GM23338 (cell line): ENCODE measurements at regions not wholly inside any gene's neighbourhood (a gene's known extent, or its start where the extent isn't known, plus 50 kb on each side); places are given as distances from the start of the nearest gene placed in this dataset.

Experiments
- ATAC-seq: fragments of 200-7000 bp; cut with Tn5 transposase; 3 replicates; pipeline ENCODE4 v1.9.1; 2020
- DNase-seq: peaks from one replicate; pipeline ENCODE4 v3.0.0-alpha.2; 2015; ENCODE audit warnings: low spot score
- H2AFZ ChIP-seq: fragments of 200-600 bp; sonication (generic); 2 replicates; pipeline ENCODE4 v1.8.0; 2016; ENCODE audit warnings: antibody characterized with exemption, mild to moderate bottlenecking, moderate library complexity
- H3F3A ChIP-seq: fragments of 200-600 bp; sonication (generic); replicated peaks from 2 replicates; pipeline ENCODE4 v1.8.0; 2017; ENCODE audit warnings: antibody characterized with exemption, mixed run types, low read depth
- H3K27ac ChIP-seq: fragments of 200-600 bp; sonication (generic); 2 replicates; pipeline ENCODE4 v1.6.1; 2016; ENCODE audit warnings: low read depth
- H3K27me3 ChIP-seq: fragments of 200-600 bp; sonication (generic); 2 replicates; pipeline ENCODE4 v1.8.0; 2016; ENCODE audit warnings: mild to moderate bottlenecking, mixed run types, moderate library complexity; ENCODE audit not compliant: insufficient read depth
- H3K36me3 ChIP-seq: fragments of 200-600 bp; sonication (generic); 2 replicates; pipeline ENCODE4 v1.8.0; 2016; ENCODE audit warnings: mild to moderate bottlenecking; ENCODE audit not compliant: insufficient read depth
- H3K4me1 ChIP-seq: fragments of 200-600 bp; sonication (generic); 2 replicates; pipeline ENCODE4 v1.8.0; 2016; ENCODE audit warnings: mild to moderate bottlenecking, moderate library complexity; ENCODE audit not compliant: insufficient read depth
- H3K4me2 ChIP-seq: fragments of 200-600 bp; sonication (generic); 2 replicates; pipeline ENCODE4 v1.7.1; 2017; ENCODE audit warnings: mixed run types
- H3K4me3 ChIP-seq: fragments of 200-600 bp; sonication (generic); 2 replicates; pipeline ENCODE4 v1.6.1; 2016; ENCODE audit warnings: mixed run types
- H3K79me2 ChIP-seq: fragments of 200-600 bp; sonication (generic); replicated peaks from 2 replicates; pipeline ENCODE4 v1.8.0; 2017; ENCODE audit warnings: mild to moderate bottlenecking; ENCODE audit not compliant: insufficient read depth
- H3K9me2 ChIP-seq: fragments of 200-600 bp; sonication (generic); 2 replicates; pipeline ENCODE4 v1.8.0; 2017; ENCODE audit not compliant: insufficient read depth
- H4K20me1 ChIP-seq: fragments of 200-600 bp; sonication (generic); replicated peaks from 2 replicates; pipeline ENCODE4 v1.8.0; 2017; ENCODE audit warnings: mild to moderate bottlenecking; ENCODE audit not compliant: insufficient read depth
- H3K27ac Mint-ChIP-seq: 2 replicates; pipeline ENCODE4 v1.8.0; 2020; ENCODE audit warnings: inconsistent platforms, mild to moderate bottlenecking, moderate library complexity, mixed read lengths
- H3K27me3 Mint-ChIP-seq: 3 replicates; pipeline ENCODE4 v1.8.0; 2022; ENCODE audit warnings: low read depth, mild to moderate bottlenecking, moderate library complexity, mixed read lengths, inconsistent platforms; ENCODE audit not compliant: insufficient read depth, poor library complexity
- H3K36me3 Mint-ChIP-seq: 3 replicates; pipeline ENCODE4 v1.8.0; 2021; ENCODE audit warnings: low read depth, mild to moderate bottlenecking, inconsistent platforms, moderate library complexity, mixed read lengths
- H3K4me1 Mint-ChIP-seq: 3 replicates; pipeline ENCODE4 v1.8.0; 2020; ENCODE audit warnings: mild to moderate bottlenecking, inconsistent platforms, mixed read lengths
- H3K4me3 Mint-ChIP-seq: 3 replicates; pipeline ENCODE4 v1.8.0; 2021; ENCODE audit warnings: moderate library complexity, mild to moderate bottlenecking, inconsistent platforms, mixed read lengths
- H3K9me3 Mint-ChIP-seq: 3 replicates; pipeline ENCODE4 v1.8.0; 2020; ENCODE audit warnings: moderate library complexity, mild to moderate bottlenecking, inconsistent platforms, mixed read lengths
- ETS1 ChIP-seq: IDR thresholded peaks from 2 replicates; pipeline ENCODE4 v1.6.1; 2016; ENCODE audit warnings: antibody characterized with exemption
- EZH2phosphoT487 ChIP-seq: fragments of 200-600 bp; sonication (generic); IDR thresholded peaks from one replicate; pipeline ENCODE4 v1.8.1; 2018; ENCODE audit warnings: antibody characterized with exemption; ENCODE audit not compliant: unreplicated experiment
- JUNB ChIP-seq: IDR thresholded peaks from one replicate; pipeline ENCODE4 v1.6.1; 2016; ENCODE audit warnings: antibody characterized with exemption; ENCODE audit not compliant: unreplicated experiment
- NANOG ChIP-seq: IDR thresholded peaks from 2 replicates; pipeline ENCODE4 v1.6.1; 2016; ENCODE audit warnings: antibody characterized with exemption, borderline replicate concordance
- POLR2AphosphoS5 ChIP-seq: IDR thresholded peaks from 2 replicates; pipeline ENCODE4 v1.6.1; 2016; ENCODE audit warnings: antibody characterized with exemption, low read depth
- STAT1 ChIP-seq: IDR thresholded peaks from one replicate; pipeline ENCODE4 v1.6.1; 2016; ENCODE audit warnings: antibody characterized with exemption; ENCODE audit not compliant: unreplicated experiment
- ZNF114 ChIP-seq: fragments of 250-450 bp; sonication (Bioruptor Pico); IDR thresholded peaks from 2 replicates; pipeline ENCODE4 v1.5.0; 2020; ENCODE audit warnings: mild to moderate bottlenecking, moderate library complexity
- ZNF331 ChIP-seq: fragments of 250-450 bp; sonication (Bioruptor Pico); IDR thresholded peaks from 2 replicates; pipeline ENCODE4 v1.5.0; 2020; ENCODE audit warnings: low read depth, mild to moderate bottlenecking, moderate library complexity
- ZNF462 ChIP-seq: fragments of 250-450 bp; sonication (Bioruptor Pico); IDR thresholded peaks from 2 replicates; pipeline ENCODE4 v1.5.0; 2020; ENCODE audit warnings: mild to moderate bottlenecking, moderate library complexity

GRCh38 chr11:81036168-81036870 lies 1595.5 kb upstream of the TENM4 start:
- H3K36me3 ChIP-seq: no peaks in the 10 kb centered on the region; the same call in 1 of the 2 replicates
- H3K27ac ChIP-seq: no peak overlapping the region
- H3K27ac Mint-ChIP-seq: no peak overlapping the region
- H3K36me3 Mint-ChIP-seq: peaks cover 27% of the 10 kb centered on the region
- H3K9me3 Mint-ChIP-seq: peaks cover 30% of the 10 kb centered on the region
- ATAC-seq (no peak), DNase-seq (no peak)
- H3K9me2 ChIP-seq: peaks cover 3% of the 10 kb centered on the region; the same call in 1 of the 2 replicates
- H2AFZ ChIP-seq: no peak overlapping the region
- H3K4me1 Mint-ChIP-seq: peaks cover 7% of the 10 kb centered on the region; the same call in 1 of the 3 replicates
- no peak overlapping the region for H3K4me3 Mint-ChIP-seq
- no peak overlapping the region for H3K4me3 ChIP-seq
- no peaks in the 10 kb centered on the region for H3K27me3 ChIP-seq
- H3K4me1 ChIP-seq: peaks cover 6% of the 10 kb centered on the region; the same call in 1 of the 2 replicates
- TF ChIP-seq JUNB (no peak), STAT1 (no peak), EZH2phosphoT487 (no peak), POLR2AphosphoS5 (no peak), ETS1 (no peak)
- H3K79me2 ChIP-seq: no peaks in the 10 kb centered on the region
- H3K4me2 ChIP-seq: no peak overlapping the region
- H3K27me3 Mint-ChIP-seq: peaks cover 5% of the 10 kb centered on the region
- H4K20me1 ChIP-seq: no peaks in the 10 kb centered on the region
- H3F3A ChIP-seq: no peaks in the 10 kb centered on the region

- H3K27me3 Mint-ChIP-seq: peaks cover 2% of the 10 kb centered on the region
- DNase-seq (no peak), ATAC-seq (no peak)
- no peak overlapping the region for H3K4me3 Mint-ChIP-seq
- no peaks in the 10 kb centered on the region for H3K4me1 ChIP-seq
- H3K9me2 ChIP-seq: peaks cover 3% of the 10 kb centered on the region; the same call in 1 of the 2 replicates
- no peak overlapping the region for H3K27ac ChIP-seq
- H3K9me3 Mint-ChIP-seq: peaks cover 30% of the 10 kb centered on the region
- H3K4me2 ChIP-seq: no peak overlapping the region
- H3K27me3 ChIP-seq: no peaks in the 10 kb centered on the region
- no peak overlapping the region for H3K27ac Mint-ChIP-seq
- H4K20me1 ChIP-seq: no peaks in the 10 kb centered on the region
- no peak overlapping the region for H2AFZ ChIP-seq
- H3K36me3 ChIP-seq: no peaks in the 10 kb centered on the region; the same call in 1 of the 2 replicates
- no peak for TF ChIP-seq EZH2phosphoT487
- no peak for TF ChIP-seq ZNF114 (CRISPR knock-in tag)
- TF ChIP-seq ZNF462 (CRISPR knock-in tag): no peak
- TF ChIP-seq ZNF331 (CRISPR knock-in tag): no peak
- TF ChIP-seq NANOG: no peak
- no peak overlapping the region for H3K4me3 ChIP-seq
- H3K79me2 ChIP-seq: no peaks in the 10 kb centered on the region
- peaks cover 27% of the 10 kb centered on the region for H3K36me3 Mint-ChIP-seq
- H3F3A ChIP-seq: no peaks in the 10 kb centered on the region
- no peaks in the 10 kb centered on the region for H3K4me1 Mint-ChIP-seq
These were observed 1593.1 kb upstream of the TENM4 start for GRCh38 chr11:81033779-81034540.
